HL-60 (cell line): ENCODE measurements at regions not wholly inside any gene's neighbourhood (a gene's known extent, or its start where the extent isn't known, plus 50 kb on each side); places are given as distances from the start of the nearest gene placed in this dataset.

Source experiments
- TF ChIP-seq, protein P1 (sequence below): IDR thresholded peaks from one replicate; pipeline ENCODE4 v1.5.1; 2011; ENCODE audit warnings: low read length, control low read depth, inconsistent platforms; ENCODE audit not compliant: insufficient read depth
- TF ChIP-seq, protein P2 (sequence below): IDR thresholded peaks from 2 replicates; pipeline ENCODE4 v1.6.1; 2012; ENCODE audit warnings: low read depth; ENCODE audit not compliant: insufficient replicate concordance

DNA sequence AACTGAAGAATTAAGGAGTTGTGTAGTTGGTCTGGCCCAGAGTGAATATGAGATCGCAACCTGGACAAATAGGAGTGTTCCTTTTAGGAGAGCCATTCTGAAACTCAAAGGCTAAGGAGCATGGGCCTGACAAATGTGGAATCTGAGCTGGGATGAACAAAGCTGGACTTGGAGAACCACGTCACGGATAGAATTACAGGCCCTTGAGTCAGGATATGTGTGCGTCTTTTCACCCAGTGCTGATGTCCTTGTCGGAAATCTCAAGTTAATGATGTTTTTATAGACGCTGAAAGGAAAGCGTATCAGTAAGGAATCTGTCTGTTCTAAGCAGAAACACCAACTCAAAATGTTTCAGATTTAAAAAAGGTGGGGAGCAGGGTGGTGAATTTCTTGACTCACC is 173.8 kb upstream of the ZKSCAN2 start:
- TF ChIP-seq, protein P1, sequence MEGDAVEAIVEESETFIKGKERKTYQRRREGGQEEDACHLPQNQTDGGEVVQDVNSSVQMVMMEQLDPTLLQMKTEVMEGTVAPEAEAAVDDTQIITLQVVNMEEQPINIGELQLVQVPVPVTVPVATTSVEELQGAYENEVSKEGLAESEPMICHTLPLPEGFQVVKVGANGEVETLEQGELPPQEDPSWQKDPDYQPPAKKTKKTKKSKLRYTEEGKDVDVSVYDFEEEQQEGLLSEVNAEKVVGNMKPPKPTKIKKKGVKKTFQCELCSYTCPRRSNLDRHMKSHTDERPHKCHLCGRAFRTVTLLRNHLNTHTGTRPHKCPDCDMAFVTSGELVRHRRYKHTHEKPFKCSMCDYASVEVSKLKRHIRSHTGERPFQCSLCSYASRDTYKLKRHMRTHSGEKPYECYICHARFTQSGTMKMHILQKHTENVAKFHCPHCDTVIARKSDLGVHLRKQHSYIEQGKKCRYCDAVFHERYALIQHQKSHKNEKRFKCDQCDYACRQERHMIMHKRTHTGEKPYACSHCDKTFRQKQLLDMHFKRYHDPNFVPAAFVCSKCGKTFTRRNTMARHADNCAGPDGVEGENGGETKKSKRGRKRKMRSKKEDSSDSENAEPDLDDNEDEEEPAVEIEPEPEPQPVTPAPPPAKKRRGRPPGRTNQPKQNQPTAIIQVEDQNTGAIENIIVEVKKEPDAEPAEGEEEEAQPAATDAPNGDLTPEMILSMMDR: no peak
- TF ChIP-seq, protein P2, sequence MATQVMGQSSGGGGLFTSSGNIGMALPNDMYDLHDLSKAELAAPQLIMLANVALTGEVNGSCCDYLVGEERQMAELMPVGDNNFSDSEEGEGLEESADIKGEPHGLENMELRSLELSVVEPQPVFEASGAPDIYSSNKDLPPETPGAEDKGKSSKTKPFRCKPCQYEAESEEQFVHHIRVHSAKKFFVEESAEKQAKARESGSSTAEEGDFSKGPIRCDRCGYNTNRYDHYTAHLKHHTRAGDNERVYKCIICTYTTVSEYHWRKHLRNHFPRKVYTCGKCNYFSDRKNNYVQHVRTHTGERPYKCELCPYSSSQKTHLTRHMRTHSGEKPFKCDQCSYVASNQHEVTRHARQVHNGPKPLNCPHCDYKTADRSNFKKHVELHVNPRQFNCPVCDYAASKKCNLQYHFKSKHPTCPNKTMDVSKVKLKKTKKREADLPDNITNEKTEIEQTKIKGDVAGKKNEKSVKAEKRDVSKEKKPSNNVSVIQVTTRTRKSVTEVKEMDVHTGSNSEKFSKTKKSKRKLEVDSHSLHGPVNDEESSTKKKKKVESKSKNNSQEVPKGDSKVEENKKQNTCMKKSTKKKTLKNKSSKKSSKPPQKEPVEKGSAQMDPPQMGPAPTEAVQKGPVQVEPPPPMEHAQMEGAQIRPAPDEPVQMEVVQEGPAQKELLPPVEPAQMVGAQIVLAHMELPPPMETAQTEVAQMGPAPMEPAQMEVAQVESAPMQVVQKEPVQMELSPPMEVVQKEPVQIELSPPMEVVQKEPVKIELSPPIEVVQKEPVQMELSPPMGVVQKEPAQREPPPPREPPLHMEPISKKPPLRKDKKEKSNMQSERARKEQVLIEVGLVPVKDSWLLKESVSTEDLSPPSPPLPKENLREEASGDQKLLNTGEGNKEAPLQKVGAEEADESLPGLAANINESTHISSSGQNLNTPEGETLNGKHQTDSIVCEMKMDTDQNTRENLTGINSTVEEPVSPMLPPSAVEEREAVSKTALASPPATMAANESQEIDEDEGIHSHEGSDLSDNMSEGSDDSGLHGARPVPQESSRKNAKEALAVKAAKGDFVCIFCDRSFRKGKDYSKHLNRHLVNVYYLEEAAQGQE: no peak
